ENCODE measurements at regions not wholly inside any gene's neighbourhood (a gene's known extent, or its start where the extent isn't known, plus 50 kb on each side); places are given as distances from the start of the nearest gene placed in this dataset.

DNA sequence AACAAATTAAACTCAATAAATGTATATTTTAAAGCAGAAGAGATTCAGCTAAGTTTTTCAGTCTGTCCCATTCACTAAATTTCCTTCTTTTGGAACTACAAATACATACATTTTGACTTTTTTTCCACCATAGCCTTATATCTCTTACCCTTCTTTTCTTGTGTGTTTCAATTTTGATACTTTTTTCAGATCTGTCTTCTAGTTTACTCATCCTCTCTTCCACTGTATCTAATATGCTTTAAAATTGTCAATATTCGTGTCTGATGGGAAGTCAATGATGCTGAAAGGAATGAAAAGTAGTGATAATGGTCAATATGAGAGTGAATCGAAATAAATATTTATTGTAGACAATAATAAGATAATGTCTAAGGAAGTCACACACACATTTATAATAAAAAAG lies 332.3 kb upstream of the KIRREL3 start:
- TF ChIP-seq, protein P1, sequence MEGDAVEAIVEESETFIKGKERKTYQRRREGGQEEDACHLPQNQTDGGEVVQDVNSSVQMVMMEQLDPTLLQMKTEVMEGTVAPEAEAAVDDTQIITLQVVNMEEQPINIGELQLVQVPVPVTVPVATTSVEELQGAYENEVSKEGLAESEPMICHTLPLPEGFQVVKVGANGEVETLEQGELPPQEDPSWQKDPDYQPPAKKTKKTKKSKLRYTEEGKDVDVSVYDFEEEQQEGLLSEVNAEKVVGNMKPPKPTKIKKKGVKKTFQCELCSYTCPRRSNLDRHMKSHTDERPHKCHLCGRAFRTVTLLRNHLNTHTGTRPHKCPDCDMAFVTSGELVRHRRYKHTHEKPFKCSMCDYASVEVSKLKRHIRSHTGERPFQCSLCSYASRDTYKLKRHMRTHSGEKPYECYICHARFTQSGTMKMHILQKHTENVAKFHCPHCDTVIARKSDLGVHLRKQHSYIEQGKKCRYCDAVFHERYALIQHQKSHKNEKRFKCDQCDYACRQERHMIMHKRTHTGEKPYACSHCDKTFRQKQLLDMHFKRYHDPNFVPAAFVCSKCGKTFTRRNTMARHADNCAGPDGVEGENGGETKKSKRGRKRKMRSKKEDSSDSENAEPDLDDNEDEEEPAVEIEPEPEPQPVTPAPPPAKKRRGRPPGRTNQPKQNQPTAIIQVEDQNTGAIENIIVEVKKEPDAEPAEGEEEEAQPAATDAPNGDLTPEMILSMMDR (IDR thresholded peaks at IDR 0.05): no peak
- TF ChIP-seq POLR2AphosphoS5 (IDR thresholded peaks at IDR 0.05): no peak

All from suprapubic skin (tissue), 3 donors.